ENCODE measurements at regions not wholly inside any gene's neighbourhood (a gene's known extent, or its start where the extent isn't known, plus 50 kb on each side); places are given as distances from the start of the nearest gene placed in this dataset.

DNA sequence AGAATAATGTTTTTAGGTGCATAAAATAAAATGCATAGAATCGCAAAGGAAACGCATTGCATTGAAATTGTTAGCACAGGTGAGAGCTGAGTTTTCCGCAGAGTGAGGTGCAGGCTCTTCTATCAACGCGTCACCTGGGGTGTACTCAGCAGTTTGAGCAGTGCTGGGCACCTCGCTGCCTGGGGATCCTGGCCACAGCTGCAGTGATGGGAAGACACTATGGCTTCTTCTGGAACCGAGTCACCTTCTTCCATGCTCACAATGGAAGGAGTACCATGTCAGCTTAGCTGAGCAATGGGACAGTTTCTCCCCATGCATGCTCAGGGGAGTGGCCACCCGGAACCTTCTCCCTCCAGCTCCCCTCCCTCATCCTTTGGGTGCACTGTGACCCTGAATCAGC is 95.4 kb upstream of the OTOS start:
- TF ChIP-seq, protein P1, sequence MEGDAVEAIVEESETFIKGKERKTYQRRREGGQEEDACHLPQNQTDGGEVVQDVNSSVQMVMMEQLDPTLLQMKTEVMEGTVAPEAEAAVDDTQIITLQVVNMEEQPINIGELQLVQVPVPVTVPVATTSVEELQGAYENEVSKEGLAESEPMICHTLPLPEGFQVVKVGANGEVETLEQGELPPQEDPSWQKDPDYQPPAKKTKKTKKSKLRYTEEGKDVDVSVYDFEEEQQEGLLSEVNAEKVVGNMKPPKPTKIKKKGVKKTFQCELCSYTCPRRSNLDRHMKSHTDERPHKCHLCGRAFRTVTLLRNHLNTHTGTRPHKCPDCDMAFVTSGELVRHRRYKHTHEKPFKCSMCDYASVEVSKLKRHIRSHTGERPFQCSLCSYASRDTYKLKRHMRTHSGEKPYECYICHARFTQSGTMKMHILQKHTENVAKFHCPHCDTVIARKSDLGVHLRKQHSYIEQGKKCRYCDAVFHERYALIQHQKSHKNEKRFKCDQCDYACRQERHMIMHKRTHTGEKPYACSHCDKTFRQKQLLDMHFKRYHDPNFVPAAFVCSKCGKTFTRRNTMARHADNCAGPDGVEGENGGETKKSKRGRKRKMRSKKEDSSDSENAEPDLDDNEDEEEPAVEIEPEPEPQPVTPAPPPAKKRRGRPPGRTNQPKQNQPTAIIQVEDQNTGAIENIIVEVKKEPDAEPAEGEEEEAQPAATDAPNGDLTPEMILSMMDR (IDR thresholded peaks at IDR 0.05; ENCODE audit: low read length): no peak
- TF ChIP-seq EZH2 (optimal IDR thresholded peaks at IDR 0.05; ENCODE audit: low read depth, low read length): no peak
- TF ChIP-seq EZH2phosphoT487 (IDR thresholded peaks at IDR 0.05; ENCODE audit: low read length): no peak
